IMR-90 (cell line): ENCODE measurements at regions not wholly inside any gene's neighbourhood (a gene's known extent, or its start where the extent isn't known, plus 50 kb on each side); places are given as distances from the start of the nearest gene placed in this dataset.

Source experiments
- ATAC-seq: fragments of 200-7000 bp; cut with Tn5 transposase; 2 replicates; pipeline ENCODE4 v1.9.1; 2020; ENCODE audit warnings: low read depth, mild to moderate bottlenecking, moderate library complexity
- BruUV-seq: library from RNA; stranded (reverse); fragments of 400-500 nt; replicated peaks from 2 replicates; lab custom pipeline; 2021; lab: Mats Ljungman, UMichigan
- CTCF ChIA-PET: fragments of 300-600 bp; formaldehyde crosslinking; extraction: SDS; loops from one replicate; lab custom pipeline; 2021; ENCODE audit warnings: antibody characterized with exemption; lab: Yijun Ruan, JAX
- POLR2A ChIA-PET: fragments of 300-600 bp; sonication (Branson Sonifier 250); formaldehyde crosslinking; loops from one replicate; lab custom pipeline; 2022; ENCODE audit warnings: antibody characterized with exemption; ENCODE audit not compliant: unreplicated experiment; lab: Charles Lee
- DNase-seq: peaks from one replicate; pipeline ENCODE4 v3.0.0; 2013
- H2AFZ ChIP-seq: replicated peaks from 2 replicates; pipeline ENCODE3; 2013; ENCODE audit warnings: low read length, mild to moderate bottlenecking; ENCODE audit not compliant: poor library complexity
- H2AK5ac ChIP-seq: 2 replicates; pipeline ENCODE4 v1.6.1; 2013; ENCODE audit warnings: low read depth, low read length, inconsistent platforms
- H2AK9ac ChIP-seq: replicated peaks from 2 replicates; pipeline ENCODE3; 2013; ENCODE audit warnings: mild to moderate bottlenecking, low read depth, low read length, moderate library complexity; ENCODE audit not compliant: poor library complexity
- H2BK120ac ChIP-seq: 2 replicates; pipeline ENCODE4 v1.6.1; 2013; ENCODE audit warnings: low read depth, low read length, inconsistent platforms
- H2BK15ac ChIP-seq: 3 replicates; pipeline ENCODE4 v1.6.1; 2013; ENCODE audit warnings: low read depth, low read length, inconsistent platforms
- H2BK20ac ChIP-seq: 2 replicates; pipeline ENCODE4 v1.6.1; 2013; ENCODE audit warnings: low read depth, mild to moderate bottlenecking, inconsistent platforms, low read length, moderate library complexity
- H2BK5ac ChIP-seq: 2 replicates; pipeline ENCODE4 v1.6.1; 2013; ENCODE audit warnings: mild to moderate bottlenecking, low read depth, low read length, inconsistent platforms; ENCODE audit not compliant: poor library complexity, severe bottlenecking
- H3K14ac ChIP-seq: replicated peaks from 2 replicates; pipeline ENCODE4 v1.6.1; 2013; ENCODE audit warnings: low read depth, low read length, inconsistent platforms
- H3K18ac ChIP-seq: 2 replicates; pipeline ENCODE4 v1.6.1; 2013; ENCODE audit warnings: low read depth, low read length, control low read depth
- H3K23ac ChIP-seq: 2 replicates; pipeline ENCODE4 v1.6.1; 2013; ENCODE audit warnings: low read depth, low read length, inconsistent platforms
- H3K27ac ChIP-seq: 2 replicates; pipeline ENCODE4 v1.5.1; 2013; ENCODE audit warnings: mild to moderate bottlenecking, control low read depth, low read length; ENCODE audit not compliant: insufficient read depth
- H3K27me3 ChIP-seq: 2 replicates; pipeline ENCODE4 v1.6.1; 2013; ENCODE audit warnings: low read length; ENCODE audit not compliant: control insufficient read depth, insufficient read depth
- H3K36me3 ChIP-seq: 2 replicates; pipeline ENCODE4 v1.6.1; 2013; ENCODE audit warnings: low read length, mixed read lengths; ENCODE audit not compliant: control insufficient read depth, insufficient read depth
- H3K4ac ChIP-seq: 2 replicates; pipeline ENCODE4 v1.6.1; 2013; ENCODE audit warnings: low read depth, low read length, inconsistent platforms
- H3K4me1 ChIP-seq: 2 replicates; pipeline ENCODE4 v1.6.1; 2013; ENCODE audit warnings: low read length, mixed read lengths; ENCODE audit not compliant: control insufficient read depth, insufficient read depth
- H3K4me2 ChIP-seq: 2 replicates; pipeline ENCODE4 v1.6.1; 2013; ENCODE audit warnings: low read depth, mild to moderate bottlenecking, control low read depth, low read length, moderate library complexity
- H3K4me3 ChIP-seq: 2 replicates; pipeline ENCODE4 v1.5.1; 2013; ENCODE audit warnings: low read depth, mild to moderate bottlenecking, control low read depth, low read length, moderate library complexity; ENCODE audit not compliant: insufficient read depth
- H3K56ac ChIP-seq: 2 replicates; pipeline ENCODE4 v1.6.1; 2013; ENCODE audit warnings: low read length, inconsistent platforms; ENCODE audit not compliant: insufficient read depth; ENCODE audit errors: extremely low read depth
- H3K79me1 ChIP-seq, 2 experiments: 2 replicates each; pipeline ENCODE4 v1.6.1; 2013; ENCODE audit warnings: low read length in 2 of 2, inconsistent platforms in 1 of 2, low read depth in 1 of 2
- H3K9ac ChIP-seq: 2 replicates; pipeline ENCODE4 v1.6.1; 2013; ENCODE audit warnings: low read depth, low read length, control low read depth
- H3K9me1 ChIP-seq: 2 replicates; pipeline ENCODE4 v1.6.1; 2013; ENCODE audit warnings: low read length, inconsistent platforms; ENCODE audit not compliant: insufficient read depth
- H3K9me3 ChIP-seq: 2 replicates; pipeline ENCODE4 v1.6.1; 2013; ENCODE audit warnings: low read length; ENCODE audit not compliant: control insufficient read depth, insufficient read depth
- H4K20me1 ChIP-seq: 2 replicates; pipeline ENCODE4 v1.6.1; 2013; ENCODE audit warnings: low read length, inconsistent platforms; ENCODE audit not compliant: insufficient read depth
- H4K5ac ChIP-seq: 2 replicates; pipeline ENCODE4 v1.6.1; 2013; ENCODE audit warnings: mild to moderate bottlenecking, low read depth, low read length, control low read depth
- H4K8ac ChIP-seq, 2 experiments: 2 replicates each; pipeline ENCODE4 v1.6.1; 2013; ENCODE audit warnings: low read depth in 2 of 2, low read length in 2 of 2, control low read depth in 1 of 2, inconsistent platforms in 1 of 2
- H4K91ac ChIP-seq: 2 replicates; pipeline ENCODE4 v1.6.1; 2013; ENCODE audit warnings: low read depth, low read length, inconsistent platforms; ENCODE audit not compliant: insufficient read depth
- BHLHE40 ChIP-seq: fragments of 150-350 bp; IDR thresholded peaks from 2 replicates; pipeline ENCODE4 v1.6.1; 2016; ENCODE audit warnings: mild to moderate bottlenecking, low read depth, low read length
- CEBPB ChIP-seq: IDR thresholded peaks from 2 replicates; pipeline ENCODE4 v1.6.1; 2012; ENCODE audit warnings: low read depth, low read length, improper control_type of control experiment
- FOS ChIP-seq: fragments of 150-350 bp; IDR thresholded peaks from 2 replicates; pipeline ENCODE4 v1.6.1; 2016; ENCODE audit warnings: low read depth, low read length
- MAFK ChIP-seq: IDR thresholded peaks from 2 replicates; pipeline ENCODE4 v1.6.1; 2012; ENCODE audit warnings: low read depth, low read length, improper control_type of control experiment
- MAZ ChIP-seq: IDR thresholded peaks from 2 replicates; pipeline ENCODE4 v1.6.1; 2012; ENCODE audit warnings: low read depth, mild to moderate bottlenecking, low read length, improper control_type of control experiment, moderate library complexity, borderline replicate concordance
- MXI1 ChIP-seq: IDR thresholded peaks from 2 replicates; pipeline ENCODE4 v1.6.1; 2012; ENCODE audit warnings: low read depth, mild to moderate bottlenecking, low read length, moderate library complexity, borderline replicate concordance
- NFE2L2 ChIP-seq: fragments of 150-350 bp; IDR thresholded peaks from 2 replicates; pipeline ENCODE4 v1.6.1; 2016; ENCODE audit warnings: low read depth, mild to moderate bottlenecking, low read length
- RAD21 ChIP-seq: IDR thresholded peaks from 2 replicates; pipeline ENCODE4 v1.6.1; 2012; ENCODE audit warnings: low read length, improper control_type of control experiment
- RCOR1 ChIP-seq: IDR thresholded peaks from 2 replicates; pipeline ENCODE4 v1.6.1; 2012; ENCODE audit warnings: mild to moderate bottlenecking, low read length, improper control_type of control experiment; ENCODE audit not compliant: insufficient replicate concordance
- RFX5 ChIP-seq: IDR thresholded peaks from 2 replicates; pipeline ENCODE4 v1.8.0; 2012; ENCODE audit warnings: low read depth, mild to moderate bottlenecking, low read length, moderate library complexity
- SMC3 ChIP-seq: fragments of 150-350 bp; IDR thresholded peaks from 2 replicates; pipeline ENCODE4 v1.6.1; 2016; ENCODE audit warnings: low read depth, mild to moderate bottlenecking, antibody characterized with exemption, low read length, moderate library complexity
- USF2 ChIP-seq: fragments of 150-350 bp; IDR thresholded peaks from 2 replicates; pipeline ENCODE4 v1.6.1; 2017; ENCODE audit warnings: mild to moderate bottlenecking, antibody characterized with exemption, low read length, low read depth
- WGBS, 2 experiments: methylation state at CpG; one replicate each; pipeline versions ENCODE4 v1.1.5 to v1.1.7; 2013; ENCODE audit warnings: missing lambda C conversion rate in 2 of 2; ENCODE audit not compliant: insufficient read length in 1 of 2; ENCODE audit errors: extremely low coverage in 2 of 2; 5-methylcytosine and 5-hydroxymethylcytosine counted together
- dilution Hi-C: fragments of 300-500 bp; cut with HindIII; formaldehyde crosslinking; loops from one replicate; pipeline ENCODE4 v1.14.3; 2018; ENCODE audit warnings: low sequenced_read_pairs; ENCODE audit not compliant: unreplicated experiment
- in situ Hi-C: fragments of 300-500 bp; cut with MboI; formaldehyde crosslinking; loops from 3 replicates; pipeline ENCODE4 v1.14.3; 2019; ENCODE audit warnings: low sequenced_read_pairs, inconsistent platforms, mixed read lengths
- intact Hi-C: fragments of 100-400 bp; cut with micrococcal nuclease; formaldehyde crosslinking; loops from 2 replicates; pipeline ENCODE4 v1.10.0; 2022
- TF ChIP-seq, protein P1 (sequence below): conservative IDR thresholded peaks from 2 replicates; pipeline ENCODE4 v1.5.1; 2012; ENCODE audit warnings: mild to moderate bottlenecking, low read depth, low read length, improper control_type of control experiment
- TF ChIP-seq, protein P2 (sequence below): fragments of 150-350 bp; IDR thresholded peaks from 2 replicates; pipeline ENCODE4 v1.6.1; 2016; ENCODE audit warnings: low read depth, mild to moderate bottlenecking, low read length, moderate library complexity, borderline replicate concordance

- H3K23ac ChIP-seq = no peak overlapping the region
- no peak overlapping the region for H2AFZ ChIP-seq
- H3K9me3 ChIP-seq = no peaks in the 10 kb centered on the region
- H3K4me1 ChIP-seq = no peaks in the 10 kb centered on the region
- H4K5ac ChIP-seq = no peak overlapping the region
- H3K14ac ChIP-seq = no peak overlapping the region
- H4K20me1 ChIP-seq = no peaks in the 10 kb centered on the region
- ChIA-PET POLR2A (no interaction called here), CTCF (no interaction called here)
- no peaks in the 10 kb centered on the region for H3K36me3 ChIP-seq
- no peak overlapping the region for H3K4ac ChIP-seq
- ATAC-seq (no peak), DNase-seq (no peak)
- H3K79me1 ChIP-seq = no peaks in the 10 kb centered on the region
- H3K27me3 ChIP-seq = no peaks in the 10 kb centered on the region
- H2BK20ac ChIP-seq = no peak overlapping the region
- 40% methylated on average over 1 of the region's 10 CpGs; no CpG with 5 or more reads in 1 of the 2 experiments for WGBS, 2 experiments
- H4K91ac ChIP-seq = no peak overlapping the region
- no peak overlapping the region for H3K4me2 ChIP-seq
- no peak overlapping the region for H3K9ac ChIP-seq
- in situ Hi-C loops = no loop called here
- no TSS peak for BruUV-seq
- TF ChIP-seq NFE2L2 = no peak
- TF ChIP-seq, protein P1, sequence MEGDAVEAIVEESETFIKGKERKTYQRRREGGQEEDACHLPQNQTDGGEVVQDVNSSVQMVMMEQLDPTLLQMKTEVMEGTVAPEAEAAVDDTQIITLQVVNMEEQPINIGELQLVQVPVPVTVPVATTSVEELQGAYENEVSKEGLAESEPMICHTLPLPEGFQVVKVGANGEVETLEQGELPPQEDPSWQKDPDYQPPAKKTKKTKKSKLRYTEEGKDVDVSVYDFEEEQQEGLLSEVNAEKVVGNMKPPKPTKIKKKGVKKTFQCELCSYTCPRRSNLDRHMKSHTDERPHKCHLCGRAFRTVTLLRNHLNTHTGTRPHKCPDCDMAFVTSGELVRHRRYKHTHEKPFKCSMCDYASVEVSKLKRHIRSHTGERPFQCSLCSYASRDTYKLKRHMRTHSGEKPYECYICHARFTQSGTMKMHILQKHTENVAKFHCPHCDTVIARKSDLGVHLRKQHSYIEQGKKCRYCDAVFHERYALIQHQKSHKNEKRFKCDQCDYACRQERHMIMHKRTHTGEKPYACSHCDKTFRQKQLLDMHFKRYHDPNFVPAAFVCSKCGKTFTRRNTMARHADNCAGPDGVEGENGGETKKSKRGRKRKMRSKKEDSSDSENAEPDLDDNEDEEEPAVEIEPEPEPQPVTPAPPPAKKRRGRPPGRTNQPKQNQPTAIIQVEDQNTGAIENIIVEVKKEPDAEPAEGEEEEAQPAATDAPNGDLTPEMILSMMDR = no peak
- no peak for TF ChIP-seq FOS
- no peak for TF ChIP-seq MXI1
- TF ChIP-seq RCOR1 = no peak
- TF ChIP-seq RFX5 = no peak
- TF ChIP-seq USF2 = no peak
- TF ChIP-seq SMC3 = no peak
- TF ChIP-seq CEBPB = no peak
- TF ChIP-seq MAFK = no peak
- no peak for TF ChIP-seq BHLHE40
- TF ChIP-seq, protein P2, sequence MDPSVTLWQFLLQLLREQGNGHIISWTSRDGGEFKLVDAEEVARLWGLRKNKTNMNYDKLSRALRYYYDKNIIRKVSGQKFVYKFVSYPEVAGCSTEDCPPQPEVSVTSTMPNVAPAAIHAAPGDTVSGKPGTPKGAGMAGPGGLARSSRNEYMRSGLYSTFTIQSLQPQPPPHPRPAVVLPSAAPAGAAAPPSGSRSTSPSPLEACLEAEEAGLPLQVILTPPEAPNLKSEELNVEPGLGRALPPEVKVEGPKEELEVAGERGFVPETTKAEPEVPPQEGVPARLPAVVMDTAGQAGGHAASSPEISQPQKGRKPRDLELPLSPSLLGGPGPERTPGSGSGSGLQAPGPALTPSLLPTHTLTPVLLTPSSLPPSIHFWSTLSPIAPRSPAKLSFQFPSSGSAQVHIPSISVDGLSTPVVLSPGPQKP = no peak
- TF ChIP-seq MAZ = no peak
- no peak for TF ChIP-seq RAD21
- no peak overlapping the region for H3K18ac ChIP-seq
- no peak overlapping the region for H4K8ac ChIP-seq
- no peak overlapping the region for H2BK120ac ChIP-seq
- H2AK9ac ChIP-seq = no peak overlapping the region
- no peak overlapping the region for H3K27ac ChIP-seq
- no peaks in the 10 kb centered on the region for H3K9me1 ChIP-seq
- no peak overlapping the region for H2BK15ac ChIP-seq
- no peak overlapping the region for H3K4me3 ChIP-seq
- no peak overlapping the region for H2AK5ac ChIP-seq
- no peak overlapping the region for H3K56ac ChIP-seq
- no peak overlapping the region for H2BK5ac ChIP-seq
- intact Hi-C loops = no loop called here
- dilution Hi-C loops = no loop called here
Measured at GRCh38 chr12:74816398-74817175, 279.0 kb downstream of the ATXN7L3B start.
